Endothelial cell of umbilical vein (primary cell): ENCODE measurements at regions not wholly inside any gene's neighbourhood (a gene's known extent, or its start where the extent isn't known, plus 50 kb on each side); places are given as distances from the start of the nearest gene placed in this dataset.

ENCODE experiments used
- BruUV-seq: library from RNA; stranded (reverse); fragments of 400-500 nt; replicated peaks from 2 replicates; lab custom pipeline; 2021; lab: Mats Ljungman, UMichigan
- CTCF ChIA-PET: fragments of 300-600, 350-600 bp; sonication (Branson Sonifier 250); formaldehyde crosslinking; loops from one replicate; lab custom pipeline; 2021; ENCODE audit warnings: antibody characterized with exemption, inconsistent platforms; lab: Charles Lee
- POLR2A ChIA-PET: fragments of 300-600, 350-600 bp; sonication (Branson Sonifier 250); formaldehyde crosslinking; loops from one replicate; lab custom pipeline; 2021; ENCODE audit warnings: antibody characterized with exemption, inconsistent platforms; lab: Charles Lee
- DNase-seq: peaks from one replicate; pipeline ENCODE4 v3.0.0-alpha.2; 2011; ENCODE audit warnings: low read depth, low spot score
- FAIRE-seq: peaks from 2 replicates; lab custom pipeline; 2011; peaks lifted over from hg19 to GRCh38; lab: Jason Lieb, UNC
- H2AFZ ChIP-seq: 2 replicates; pipeline ENCODE4 v1.6.0; 2012; ENCODE audit warnings: low read depth, low read length, control low read depth, inconsistent platforms
- H3K27ac ChIP-seq: 2 replicates; pipeline ENCODE4 v1.5.1; 2011; ENCODE audit warnings: low read depth, mild to moderate bottlenecking, control low read depth, low read length, moderate library complexity; ENCODE audit not compliant: insufficient read depth
- H3K27me3 ChIP-seq, 2 experiments: 2 replicates each; pipeline versions ENCODE4 v1.6.0 to v1.6.1; 2011; ENCODE audit warnings: low read length in 2 of 2, mixed read lengths in 1 of 2; ENCODE audit not compliant: control insufficient read depth in 2 of 2, insufficient read depth in 2 of 2
- H3K36me3 ChIP-seq, 2 experiments: 2 replicates in 1 of 2; 3 replicates in 1 of 2; pipeline ENCODE4 v1.5.1; 2011; ENCODE audit warnings: low read length in 2 of 2, mild to moderate bottlenecking in 1 of 2, moderate library complexity in 1 of 2; ENCODE audit not compliant: control insufficient read depth in 2 of 2, insufficient read depth in 2 of 2; ENCODE audit errors: extremely low read depth in 1 of 2
- H3K4me1 ChIP-seq: 3 replicates; pipeline ENCODE4 v1.5.1; 2011; ENCODE audit warnings: mild to moderate bottlenecking, low read length; ENCODE audit not compliant: control insufficient read depth, insufficient read depth; ENCODE audit errors: extremely low read depth
- H3K4me2 ChIP-seq: 2 replicates; pipeline ENCODE4 v1.6.1; 2011; ENCODE audit warnings: low read length, control low read depth, mixed read lengths; ENCODE audit not compliant: insufficient read depth
- H3K4me3 ChIP-seq, 3 experiments: fragments of 200-600 bp in 1 of 3; sonication (generic), shearing (Covaris generic) in 1 of 3; replicated peaks in 1 of 3; 2 replicates each; pipeline ENCODE4 v1.5.1; 2011 to 2016; ENCODE audit warnings: control low read depth in 3 of 3, low read length in 3 of 3, mild to moderate bottlenecking in 2 of 3, inconsistent platforms in 1 of 3, low read depth in 1 of 3, moderate library complexity in 1 of 3; ENCODE audit not compliant: insufficient read depth in 1 of 3
- H3K79me2 ChIP-seq: 2 replicates; pipeline ENCODE4 v1.6.0; 2012; ENCODE audit warnings: low read length, inconsistent platforms; ENCODE audit not compliant: control insufficient read depth, insufficient read depth
- H3K9ac ChIP-seq: replicated peaks from 2 replicates; pipeline ENCODE3; 2011; ENCODE audit warnings: low read length, control low read depth; ENCODE audit not compliant: insufficient read depth; ENCODE audit errors: extremely low read depth
- H3K9me1 ChIP-seq: replicated peaks from 3 replicates; pipeline ENCODE4 v1.6.0; 2011; ENCODE audit warnings: mild to moderate bottlenecking, low read length; ENCODE audit not compliant: control insufficient read depth, insufficient read depth; ENCODE audit errors: extremely low read depth
- H3K9me3 ChIP-seq: replicated peaks from 2 replicates; pipeline ENCODE4 v1.5.1; 2012; ENCODE audit warnings: low read length, inconsistent platforms; ENCODE audit not compliant: control insufficient read depth, insufficient read depth
- H4K20me1 ChIP-seq: replicated peaks from 2 replicates; pipeline ENCODE3; 2011; ENCODE audit warnings: mild to moderate bottlenecking, low read length; ENCODE audit not compliant: control insufficient read depth, insufficient read depth; ENCODE audit errors: extremely low read depth
- EZH2 ChIP-seq: IDR thresholded peaks from 2 replicates; pipeline ENCODE4 v1.6.1; 2012; ENCODE audit warnings: borderline replicate concordance, low read depth, mild to moderate bottlenecking, moderate library complexity, low read length, inconsistent platforms; ENCODE audit not compliant: severe bottlenecking
- FOS ChIP-seq: IDR thresholded peaks from 2 replicates; pipeline ENCODE4 v1.6.1; 2011; ENCODE audit warnings: mild to moderate bottlenecking, low read length, moderate library complexity, borderline replicate concordance; ENCODE audit not compliant: insufficient read depth
- GATA2 ChIP-seq: IDR thresholded peaks from 2 replicates; pipeline ENCODE4 v1.7.0; 2011; ENCODE audit warnings: low read depth, mild to moderate bottlenecking, moderate library complexity, mixed read lengths, low read length; ENCODE audit not compliant: insufficient read length, insufficient read depth
- JUN ChIP-seq: IDR thresholded peaks from 2 replicates; pipeline ENCODE4 v1.6.1; 2011; ENCODE audit warnings: borderline replicate concordance, low read depth; ENCODE audit not compliant: insufficient read length, insufficient read depth
- MYC ChIP-seq: IDR thresholded peaks from one replicate; pipeline ENCODE4 v1.6.1; 2011; ENCODE audit warnings: mild to moderate bottlenecking, low read depth, low read length
- POLR2A ChIP-seq: IDR thresholded peaks from 2 replicates; pipeline ENCODE4 v1.6.1; 2012; ENCODE audit warnings: low read depth, mild to moderate bottlenecking, control low read depth, low read length
- POLR2AphosphoS5 ChIP-seq: IDR thresholded peaks from 2 replicates; pipeline ENCODE4 v1.6.1; 2012; ENCODE audit warnings: low read depth, mild to moderate bottlenecking, control low read depth, low read length, moderate library complexity; ENCODE audit not compliant: insufficient read depth
- dilution Hi-C: fragments of 300-500 bp; cut with MboI; formaldehyde crosslinking; loops from one replicate; pipeline ENCODE4 v1.15.0; 2019; ENCODE audit warnings: low sequenced_read_pairs; ENCODE audit not compliant: extremely low pct_ligation_motif_present
- intact Hi-C: fragments of 100-400 bp; cut with micrococcal nuclease; formaldehyde crosslinking; loops from one replicate; pipeline ENCODE4 v1.10.0; 2022
- TF ChIP-seq, protein P1 (sequence below): IDR thresholded peaks from 2 replicates; pipeline ENCODE4 v1.6.1; 2011; ENCODE audit not compliant: insufficient read depth, insufficient read length
- TF ChIP-seq, protein P2 (sequence below), 2 donors: IDR thresholded peaks; 1 replicate in 1 of 2; 2 replicates in 1 of 2; pipeline ENCODE4 v1.5.1; 2011; ENCODE audit warnings: low read length in 2 of 2, mild to moderate bottlenecking in 2 of 2, moderate library complexity in 2 of 2, control low read depth in 1 of 2, inconsistent platforms in 1 of 2, low read depth in 1 of 2; ENCODE audit not compliant: insufficient read depth in 1 of 2; ENCODE audit errors: extremely low read depth in 1 of 2

DNA sequence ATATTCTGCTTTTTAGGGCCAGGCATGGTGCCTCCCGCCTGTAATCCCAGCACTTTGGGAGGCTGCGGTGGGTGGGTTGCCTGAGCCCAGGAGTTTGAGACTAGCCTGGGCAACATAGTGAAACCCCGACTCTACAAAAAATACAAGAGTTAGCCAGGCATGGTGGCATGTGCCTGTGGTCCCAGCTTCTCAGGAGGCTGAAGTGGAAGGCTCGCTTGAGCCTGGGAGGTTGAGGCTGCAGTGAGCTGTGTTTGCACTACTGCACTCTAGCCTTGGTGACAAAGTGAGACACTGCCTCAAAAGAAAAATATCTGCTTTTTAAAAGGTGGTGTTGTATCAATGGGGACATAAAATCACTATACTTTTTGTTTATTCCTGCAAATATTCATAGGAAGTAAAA lies 112.8 kb downstream of the C3orf38 start:
- no peak overlapping the region for H3K27ac ChIP-seq
- H3K9ac ChIP-seq = no peak overlapping the region
- no peaks in the 10 kb centered on the region for H4K20me1 ChIP-seq
- dilution Hi-C loops = no loop called here
- H3K9me1 ChIP-seq = no peaks in the 10 kb centered on the region
- intact Hi-C loops = no loop called here
- BruUV-seq = no TSS peak
- no peak for FAIRE-seq
- H3K9me3 ChIP-seq = no peaks in the 10 kb centered on the region
- no peak for DNase-seq
- H3K4me3 ChIP-seq = no peak overlapping the region
- H3K36me3 ChIP-seq = no peaks in the 10 kb centered on the region
- no peak overlapping the region for H2AFZ ChIP-seq
- H3K27me3 ChIP-seq = no peaks in the 10 kb centered on the region
- H3K4me1 ChIP-seq = no peaks in the 10 kb centered on the region
- TF ChIP-seq, protein P1, sequence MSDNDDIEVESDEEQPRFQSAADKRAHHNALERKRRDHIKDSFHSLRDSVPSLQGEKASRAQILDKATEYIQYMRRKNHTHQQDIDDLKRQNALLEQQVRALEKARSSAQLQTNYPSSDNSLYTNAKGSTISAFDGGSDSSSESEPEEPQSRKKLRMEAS = no peak
- CTCF ChIA-PET = no interaction called here
- POLR2A ChIA-PET = no interaction called here
- no peaks in the 10 kb centered on the region for H3K79me2 ChIP-seq
- H3K4me2 ChIP-seq = no peak overlapping the region

DNA sequence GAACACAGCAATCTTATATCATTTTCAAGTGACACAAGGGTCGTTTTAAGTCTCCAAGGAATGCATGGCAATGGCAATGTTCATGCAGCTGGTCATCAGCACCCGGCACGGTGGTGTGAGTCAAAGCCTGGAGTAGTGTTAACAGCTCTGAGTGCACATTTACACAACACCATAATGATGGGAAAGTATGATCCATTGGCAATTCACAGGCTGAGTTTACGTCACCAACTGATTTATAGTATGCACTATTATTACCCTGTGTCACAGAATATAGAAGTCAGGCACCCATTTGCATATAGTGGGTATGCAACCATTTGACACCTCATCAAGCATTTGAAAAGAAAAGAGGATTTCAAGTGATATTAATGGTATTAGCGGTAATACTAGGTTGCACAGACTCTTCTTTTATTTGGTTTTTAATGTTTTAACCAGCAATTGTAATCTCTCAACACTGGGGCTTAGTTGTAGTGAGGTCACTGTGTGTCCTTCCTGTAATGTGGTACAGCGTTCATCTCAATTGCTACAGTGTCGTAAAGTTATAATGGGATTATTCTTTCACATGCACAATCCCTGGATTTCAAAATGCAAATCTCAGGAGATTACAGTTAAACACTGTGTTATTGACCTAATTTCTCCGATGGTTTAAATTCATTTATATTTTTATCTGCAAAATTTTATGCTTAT lies 113.8 kb downstream of the C3orf38 start:
- dilution Hi-C loops = no loop called here

More for the DNA sequence above, 113.8 kb downstream of the C3orf38 start:
- no peak overlapping the region for H3K4me2 ChIP-seq
- no peaks in the 10 kb centered on the region for H3K27me3 ChIP-seq
- FAIRE-seq = no peak
- POLR2A ChIA-PET = no interaction called here
- no peaks in the 10 kb centered on the region for H4K20me1 ChIP-seq
- no peaks in the 10 kb centered on the region for H3K79me2 ChIP-seq
- H3K36me3 ChIP-seq = no peaks in the 10 kb centered on the region
- H3K9me1 ChIP-seq = no peaks in the 10 kb centered on the region
- TF ChIP-seq GATA2 (no peak), POLR2AphosphoS5 (no peak), MYC (no peak), FOS (no peak), EZH2 (no peak), JUN (no peak), POLR2A (no peak)
- TF ChIP-seq, protein P2, sequence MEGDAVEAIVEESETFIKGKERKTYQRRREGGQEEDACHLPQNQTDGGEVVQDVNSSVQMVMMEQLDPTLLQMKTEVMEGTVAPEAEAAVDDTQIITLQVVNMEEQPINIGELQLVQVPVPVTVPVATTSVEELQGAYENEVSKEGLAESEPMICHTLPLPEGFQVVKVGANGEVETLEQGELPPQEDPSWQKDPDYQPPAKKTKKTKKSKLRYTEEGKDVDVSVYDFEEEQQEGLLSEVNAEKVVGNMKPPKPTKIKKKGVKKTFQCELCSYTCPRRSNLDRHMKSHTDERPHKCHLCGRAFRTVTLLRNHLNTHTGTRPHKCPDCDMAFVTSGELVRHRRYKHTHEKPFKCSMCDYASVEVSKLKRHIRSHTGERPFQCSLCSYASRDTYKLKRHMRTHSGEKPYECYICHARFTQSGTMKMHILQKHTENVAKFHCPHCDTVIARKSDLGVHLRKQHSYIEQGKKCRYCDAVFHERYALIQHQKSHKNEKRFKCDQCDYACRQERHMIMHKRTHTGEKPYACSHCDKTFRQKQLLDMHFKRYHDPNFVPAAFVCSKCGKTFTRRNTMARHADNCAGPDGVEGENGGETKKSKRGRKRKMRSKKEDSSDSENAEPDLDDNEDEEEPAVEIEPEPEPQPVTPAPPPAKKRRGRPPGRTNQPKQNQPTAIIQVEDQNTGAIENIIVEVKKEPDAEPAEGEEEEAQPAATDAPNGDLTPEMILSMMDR (IDR thresholded peaks at IDR 0.05; ENCODE audit: extremely low read depth in 1 of 2, insufficient read depth in 1 of 2, low read depth in 1 of 2, low read length in 2 of 2) = no peak
- TF ChIP-seq, protein P1 = no peak
- DNase-seq = no peak
- no peak overlapping the region for H2AFZ ChIP-seq
- no peaks in the 10 kb centered on the region for H3K4me1 ChIP-seq
- CTCF ChIA-PET = no interaction called here
- intact Hi-C loops = no loop called here
- no peak overlapping the region for H3K27ac ChIP-seq
- H3K9ac ChIP-seq = no peak overlapping the region
- no peaks in the 10 kb centered on the region for H3K9me3 ChIP-seq
- no peak overlapping the region for H3K4me3 ChIP-seq
- BruUV-seq = no TSS peak
